ENCODE measurements at regions not wholly inside any gene's neighbourhood (a gene's known extent, or its start where the extent isn't known, plus 50 kb on each side); places are given as distances from the start of the nearest gene placed in this dataset.

DNA sequence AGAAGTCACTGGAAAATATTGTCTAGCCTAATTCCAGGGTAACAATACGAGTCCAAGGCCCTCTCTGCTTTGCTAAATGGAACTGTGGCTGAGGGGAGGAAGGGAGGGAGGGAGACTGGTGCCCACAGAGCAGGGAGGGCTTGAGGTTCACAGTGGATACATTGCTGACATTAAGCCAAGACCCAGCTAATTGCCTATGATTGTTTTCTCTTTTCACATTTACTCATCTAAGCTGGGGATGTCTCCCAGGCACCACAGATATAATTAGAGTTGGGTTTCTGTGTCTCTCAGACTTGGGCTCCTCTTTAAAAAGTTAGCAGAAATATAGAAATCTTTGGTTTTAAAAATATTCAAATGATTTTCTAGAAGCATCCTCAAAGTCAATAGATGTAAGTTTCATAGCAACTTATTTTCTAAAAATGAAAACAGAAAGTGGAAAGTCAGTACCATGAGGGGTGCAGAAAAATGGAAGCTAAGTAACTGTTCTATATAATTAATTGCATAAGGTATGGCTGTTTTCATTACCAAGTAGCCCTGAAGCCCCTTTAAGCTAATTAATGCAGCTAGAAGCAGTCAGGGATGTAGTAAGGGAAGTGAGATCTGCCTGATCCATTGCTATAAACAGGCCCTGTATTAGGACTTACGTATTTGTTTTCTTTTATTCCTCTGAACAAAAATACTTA is 259.8 kb downstream of the NDUFS4 start (continued):
- TF ChIP-seq, protein P1, sequence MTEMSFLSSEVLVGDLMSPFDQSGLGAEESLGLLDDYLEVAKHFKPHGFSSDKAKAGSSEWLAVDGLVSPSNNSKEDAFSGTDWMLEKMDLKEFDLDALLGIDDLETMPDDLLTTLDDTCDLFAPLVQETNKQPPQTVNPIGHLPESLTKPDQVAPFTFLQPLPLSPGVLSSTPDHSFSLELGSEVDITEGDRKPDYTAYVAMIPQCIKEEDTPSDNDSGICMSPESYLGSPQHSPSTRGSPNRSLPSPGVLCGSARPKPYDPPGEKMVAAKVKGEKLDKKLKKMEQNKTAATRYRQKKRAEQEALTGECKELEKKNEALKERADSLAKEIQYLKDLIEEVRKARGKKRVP (CRISPR knock-in tag; IDR thresholded peaks at IDR 0.05), result no peak
- no peak for TF ChIP-seq ELF4 (CRISPR knock-in tag; IDR thresholded peaks at IDR 0.05)
- TF ChIP-seq, protein P2, sequence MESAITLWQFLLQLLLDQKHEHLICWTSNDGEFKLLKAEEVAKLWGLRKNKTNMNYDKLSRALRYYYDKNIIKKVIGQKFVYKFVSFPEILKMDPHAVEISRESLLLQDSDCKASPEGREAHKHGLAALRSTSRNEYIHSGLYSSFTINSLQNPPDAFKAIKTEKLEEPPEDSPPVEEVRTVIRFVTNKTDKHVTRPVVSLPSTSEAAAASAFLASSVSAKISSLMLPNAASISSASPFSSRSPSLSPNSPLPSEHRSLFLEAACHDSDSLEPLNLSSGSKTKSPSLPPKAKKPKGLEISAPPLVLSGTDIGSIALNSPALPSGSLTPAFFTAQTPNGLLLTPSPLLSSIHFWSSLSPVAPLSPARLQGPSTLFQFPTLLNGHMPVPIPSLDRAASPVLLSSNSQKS (CRISPR knock-in tag; IDR thresholded peaks at IDR 0.05), result no peak
- no peak for TF ChIP-seq ZNF143 (CRISPR knock-in tag; IDR thresholded peaks at IDR 0.05)
- TF ChIP-seq TOE1 (IDR thresholded peaks at IDR 0.05; ENCODE audit: borderline replicate concordance), result no peak
- no peak for TF ChIP-seq TOE1 (CRISPR knock-in tag; IDR thresholded peaks at IDR 0.05; ENCODE audit: borderline replicate concordance, low read depth)
- TF ChIP-seq PTBP1 (IDR thresholded peaks at IDR 0.05; ENCODE audit: low read depth, low read length), result no peak
- no peak for TF ChIP-seq SIRT6 (IDR thresholded peaks at IDR 0.05; ENCODE audit: low read depth, low read length)
- TF ChIP-seq, protein P3, sequence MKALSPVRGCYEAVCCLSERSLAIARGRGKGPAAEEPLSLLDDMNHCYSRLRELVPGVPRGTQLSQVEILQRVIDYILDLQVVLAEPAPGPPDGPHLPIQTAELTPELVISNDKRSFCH (CRISPR knock-in tag; IDR thresholded peaks at IDR 0.05), result no peak
- TF ChIP-seq, protein P3 (tag; IDR thresholded peaks at IDR 0.05), result no peak
- TF ChIP-seq, protein P4, sequence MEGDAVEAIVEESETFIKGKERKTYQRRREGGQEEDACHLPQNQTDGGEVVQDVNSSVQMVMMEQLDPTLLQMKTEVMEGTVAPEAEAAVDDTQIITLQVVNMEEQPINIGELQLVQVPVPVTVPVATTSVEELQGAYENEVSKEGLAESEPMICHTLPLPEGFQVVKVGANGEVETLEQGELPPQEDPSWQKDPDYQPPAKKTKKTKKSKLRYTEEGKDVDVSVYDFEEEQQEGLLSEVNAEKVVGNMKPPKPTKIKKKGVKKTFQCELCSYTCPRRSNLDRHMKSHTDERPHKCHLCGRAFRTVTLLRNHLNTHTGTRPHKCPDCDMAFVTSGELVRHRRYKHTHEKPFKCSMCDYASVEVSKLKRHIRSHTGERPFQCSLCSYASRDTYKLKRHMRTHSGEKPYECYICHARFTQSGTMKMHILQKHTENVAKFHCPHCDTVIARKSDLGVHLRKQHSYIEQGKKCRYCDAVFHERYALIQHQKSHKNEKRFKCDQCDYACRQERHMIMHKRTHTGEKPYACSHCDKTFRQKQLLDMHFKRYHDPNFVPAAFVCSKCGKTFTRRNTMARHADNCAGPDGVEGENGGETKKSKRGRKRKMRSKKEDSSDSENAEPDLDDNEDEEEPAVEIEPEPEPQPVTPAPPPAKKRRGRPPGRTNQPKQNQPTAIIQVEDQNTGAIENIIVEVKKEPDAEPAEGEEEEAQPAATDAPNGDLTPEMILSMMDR (IDR thresholded peaks at IDR 0.05 in 2 of 3, conservative IDR thresholded peaks at IDR 0.05 in 1 of 3; ENCODE audit: insufficient read depth in 2 of 3, low read depth in 1 of 3, low read length in 3 of 3), result no peak
- no peak for TF ChIP-seq NBN (IDR thresholded peaks at IDR 0.05; ENCODE audit: low read depth)

Data from K562 (cell line).